Stimulated activated naive CD8-positive, alpha-beta T cell treated with anti-CD3 and anti-CD28 coated beads, Interleukin-15, amount 100 ng/mL, for 72 hours (primary cell): ENCODE measurements at regions not wholly inside any gene's neighbourhood (a gene's known extent, or its start where the extent isn't known, plus 50 kb on each side); places are given as distances from the start of the nearest gene placed in this dataset.
"Not testable (repeated sequence)": the region's sequence is repeated elsewhere in the genome, so short reads cannot be mapped to it uniquely, and the experiment has no call there.

ENCODE experiments used
- ATAC-seq: fragments of 150-1000 bp; cut with Tn5 transposase; 2 replicates; pipeline ENCODE4 v1.10.0; 2021; ENCODE audit warnings: mild to moderate bottlenecking, moderate library complexity
- DNase-seq, 2 donors: peaks; one replicate each; pipeline ENCODE4 v3.0.0; 2021 to 2022
- H3K27ac Mint-ChIP-seq, 2 donors: one replicate each; pipeline ENCODE4 v1.8.0; 2022; ENCODE audit warnings: mild to moderate bottlenecking in 2 of 2, mixed read lengths in 2 of 2, moderate library complexity in 2 of 2
- H3K27me3 Mint-ChIP-seq: one replicate; pipeline ENCODE4 v1.8.0; 2022; ENCODE audit warnings: mixed read lengths
- H3K4me1 Mint-ChIP-seq: one replicate; pipeline ENCODE4 v1.8.0; 2022; ENCODE audit warnings: mild to moderate bottlenecking, mixed read lengths
- H3K4me3 Mint-ChIP-seq, 2 donors: one replicate each; pipeline ENCODE4 v1.8.0; 2022; ENCODE audit warnings: mild to moderate bottlenecking in 2 of 2, mixed read lengths in 2 of 2, moderate library complexity in 1 of 2
- H3K9me3 Mint-ChIP-seq, 2 donors: one replicate each; pipeline ENCODE4 v1.8.0; 2022; ENCODE audit warnings: mixed read lengths in 2 of 2

GRCh38 chr5:18736736-18737135 is 1102.5 kb downstream of the TAF11L14 start:
- not testable (repeated sequence) for ATAC-seq, H3K4me3 Mint-ChIP-seq, DNase-seq, H3K27me3 Mint-ChIP-seq, H3K27ac Mint-ChIP-seq
- Mint-ChIP-seq H3K4me1 (peaks cover 23% of the 10 kb centered on the region), H3K9me3 (peaks cover 0 to 10% of the 10 kb centered on the region in 2 donors)

DNA sequence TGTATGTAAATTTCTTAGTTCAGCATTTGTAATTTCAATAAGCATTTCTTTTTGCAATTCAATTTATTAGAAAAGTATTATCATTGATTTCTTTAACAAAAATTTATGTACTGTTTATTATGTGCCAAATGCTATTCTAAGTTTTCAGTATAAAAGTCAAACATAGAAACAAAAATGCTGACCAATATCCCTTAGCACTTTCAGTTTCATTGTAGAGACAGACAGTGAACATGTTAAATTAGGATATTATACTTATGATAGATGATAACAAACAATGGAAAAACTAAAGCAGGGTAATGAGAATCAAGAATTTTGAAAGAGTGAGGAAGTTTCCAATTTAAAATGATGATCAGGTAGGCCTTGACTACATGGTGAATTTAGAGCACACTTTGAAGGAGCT is 1106.0 kb downstream of the TAF11L14 start:
- Mint-ChIP-seq H3K4me3 (peak overlapping the region; percentile 14 to 49), H3K9me3 (no peaks in the 10 kb centered on the region), H3K27ac (no peak overlapping the region), H3K4me1 (peaks cover 42% of the 10 kb centered on the region), H3K27me3 (no peaks in the 10 kb centered on the region)
- no peak for DNase-seq
- no peak for ATAC-seq

GRCh38 chr5:18742830-18743229 is 1108.6 kb downstream of the TAF11L14 start:
- Mint-ChIP-seq H3K4me1 (peaks cover 52% of the 10 kb centered on the region), H3K27ac (no peak overlapping the region), H3K4me3 (no peak overlapping the region), H3K9me3 (peaks cover 0 to 9% of the 10 kb centered on the region in 2 donors), H3K27me3 (no peaks in the 10 kb centered on the region)
- DNase-seq (no peak), ATAC-seq (no peak)

- H3K4me1 Mint-ChIP-seq = peaks cover 58% of the 10 kb centered on the region
- H3K27me3 Mint-ChIP-seq = no peaks in the 10 kb centered on the region
- H3K9me3 Mint-ChIP-seq = peaks cover 0 to 10% of the 10 kb centered on the region in 2 donors
- H3K4me3 Mint-ChIP-seq = peak overlapping the region; percentile 87 to 90
- ATAC-seq (peak; percentile 59), DNase-seq (peak in 1 of 2 donors; percentile 23)
- peak overlapping the region; percentile 76 to 96 for H3K27ac Mint-ChIP-seq
These were observed 1110.2 kb downstream of the TAF11L14 start for GRCh38 chr5:18744441-18744840.

DNA sequence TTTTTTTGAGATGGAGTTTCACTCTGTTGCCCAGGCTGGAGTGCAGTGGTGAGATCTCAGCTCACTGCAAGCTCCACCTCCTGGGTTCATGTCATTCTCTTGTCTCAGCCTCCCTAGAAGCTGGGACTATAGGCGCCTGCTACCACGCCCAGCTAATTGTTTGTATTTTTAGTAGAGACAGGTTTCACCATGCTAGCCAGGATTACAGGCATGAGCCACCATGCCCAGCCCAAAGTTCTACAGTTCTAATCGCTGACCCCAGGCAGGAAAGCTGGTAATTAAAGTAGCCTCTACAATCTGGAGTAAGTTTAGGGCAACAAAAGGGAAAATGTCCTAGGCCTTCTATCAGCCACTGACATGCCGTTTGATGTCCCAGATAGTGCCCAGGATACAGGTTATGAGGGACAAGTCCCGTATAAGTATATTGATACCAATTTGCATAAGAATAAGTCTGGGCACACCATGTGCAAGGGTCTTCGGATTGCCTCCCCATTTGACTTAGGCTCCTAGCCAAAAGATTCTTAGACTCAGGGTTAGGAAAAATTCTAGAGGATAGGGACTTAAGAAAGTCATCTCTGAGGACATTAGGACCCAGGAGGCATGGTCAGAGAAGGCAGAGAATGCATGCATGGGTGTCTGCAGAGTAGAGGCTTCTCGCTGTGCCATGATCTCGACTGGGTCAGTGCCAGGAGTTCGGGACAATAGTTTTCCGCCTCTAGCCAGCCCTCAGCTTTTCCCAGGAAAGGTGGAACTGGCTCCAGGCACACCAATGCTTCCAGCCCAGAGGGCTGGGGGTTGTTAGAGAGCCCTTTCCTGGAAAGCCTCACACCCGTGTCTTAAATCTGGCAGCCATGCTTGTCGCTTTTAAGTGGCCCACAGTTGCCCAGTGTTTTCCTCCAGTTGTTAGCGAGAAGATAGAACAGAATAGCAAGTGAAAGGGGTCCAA is 1111.1 kb downstream of the TAF11L14 start:
- peaks cover 0 to 15% of the 10 kb centered on the region in 2 donors for H3K9me3 Mint-ChIP-seq
- H3K4me3 Mint-ChIP-seq = peak overlapping the region; percentile 87 to 90
- no peaks in the 10 kb centered on the region for H3K27me3 Mint-ChIP-seq
- H3K4me1 Mint-ChIP-seq = peaks cover 64% of the 10 kb centered on the region
- peak in 1 of 2 donors; percentile 27 for DNase-seq
- H3K27ac Mint-ChIP-seq = peak overlapping the region; percentile 96 to 97
- ATAC-seq = peak; percentile 43

DNA sequence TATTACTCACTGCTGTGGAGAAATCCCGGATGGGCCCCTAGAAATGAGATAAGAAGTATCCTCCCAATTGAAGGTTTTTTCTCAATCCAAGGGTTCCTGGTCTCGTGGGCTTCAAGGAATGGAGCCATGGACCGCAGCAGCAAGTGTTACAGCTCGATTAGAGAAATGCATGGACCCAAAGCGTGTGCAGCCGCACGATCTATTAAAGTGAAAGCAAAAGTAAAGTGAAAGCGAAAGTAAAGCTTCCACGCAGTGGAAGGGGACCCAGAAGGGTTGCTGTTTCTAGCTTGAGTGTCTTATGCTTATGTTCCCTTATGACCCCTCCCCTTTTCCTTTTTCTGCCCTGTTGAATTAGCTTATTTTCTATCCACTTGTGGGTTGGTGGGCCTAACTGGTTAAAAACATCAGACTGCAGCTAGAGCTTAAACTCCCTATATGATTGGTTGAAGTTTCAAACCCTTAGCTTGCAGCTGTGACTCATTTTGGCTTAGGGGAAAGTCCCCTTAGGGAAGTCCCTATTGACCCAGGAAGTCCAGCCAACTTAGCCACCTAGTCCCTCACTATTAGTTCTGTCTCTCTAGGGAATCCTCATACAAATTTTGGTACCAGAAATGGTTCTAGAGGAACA is 1111.8 kb downstream of the TAF11L14 start:
- peak overlapping the region; percentile 87 to 90 for H3K4me3 Mint-ChIP-seq
- H3K27me3 Mint-ChIP-seq = no peaks in the 10 kb centered on the region
- peaks cover 0 to 17% of the 10 kb centered on the region in 2 donors for H3K9me3 Mint-ChIP-seq
- peak overlapping the region; percentile 96 to 97 for H3K27ac Mint-ChIP-seq
- ATAC-seq (peak; percentile 79), DNase-seq (peak; percentile 40 to 50)
- peaks cover 60% of the 10 kb centered on the region for H3K4me1 Mint-ChIP-seq

DNA sequence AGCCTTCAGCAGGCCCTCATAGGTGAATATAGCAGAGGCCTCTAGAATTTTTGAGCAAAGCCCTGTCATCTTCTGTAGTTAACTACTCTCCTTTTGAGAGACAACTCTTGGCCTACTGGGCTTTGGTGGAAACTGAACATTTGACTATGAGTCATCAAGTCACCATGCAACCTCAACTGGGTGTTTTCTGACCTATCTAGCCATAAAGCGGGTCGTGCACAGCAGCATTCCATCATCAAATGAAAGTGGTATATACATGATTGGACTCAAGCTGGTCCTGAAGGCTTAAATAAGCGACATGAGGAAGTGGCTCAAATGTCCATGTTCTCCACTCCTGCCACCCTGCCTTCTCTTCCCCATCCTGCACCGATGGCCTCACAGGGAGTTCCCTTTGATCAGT is 1115.5 kb downstream of the TAF11L14 start:
- Mint-ChIP-seq H3K4me1 (peaks cover 43% of the 10 kb centered on the region), H3K27ac (no peak overlapping the region), H3K9me3 (peaks cover 0 to 17% of the 10 kb centered on the region in 2 donors), H3K27me3 (peaks cover 6% of the 10 kb centered on the region), H3K4me3 (no peak overlapping the region)
- ATAC-seq (peak; percentile 74), DNase-seq (peak in 1 of 2 donors; percentile 59)

- Mint-ChIP-seq H3K27ac (peak overlapping the region in 1 of 2 donors; percentile 6), H3K4me1 (peaks cover 27% of the 10 kb centered on the region), H3K27me3 (peaks cover 6% of the 10 kb centered on the region), H3K9me3 (peaks cover 0 to 13% of the 10 kb centered on the region in 2 donors), H3K4me3 (no peak overlapping the region)
- no peak for DNase-seq
- ATAC-seq = no peak
These were observed 1118.1 kb downstream of the TAF11L14 start for GRCh38 chr5:18752317-18752716.

DNA sequence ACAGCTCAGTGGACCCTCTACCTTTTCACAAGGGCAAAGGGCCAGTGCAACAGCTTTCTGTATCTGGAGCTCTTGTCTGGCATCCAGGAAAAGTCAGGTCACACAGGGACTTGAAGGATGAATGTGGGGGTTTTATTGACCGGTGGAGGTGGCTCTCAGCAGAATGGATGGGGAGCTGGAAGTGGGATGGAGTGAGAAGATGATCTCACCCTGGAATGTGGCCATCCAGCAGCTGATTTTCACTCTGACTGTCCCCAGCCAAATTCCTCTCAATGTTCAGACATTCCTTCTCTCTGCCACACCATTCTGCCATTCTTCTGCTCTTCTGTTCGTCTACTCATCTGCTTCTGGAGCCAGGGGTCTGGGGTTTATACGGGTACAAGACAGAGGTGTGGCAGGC is 1119.9 kb downstream of the TAF11L14 start:
- H3K27me3 Mint-ChIP-seq = peaks cover 6% of the 10 kb centered on the region
- peaks cover 0 to 7% of the 10 kb centered on the region in 2 donors for H3K9me3 Mint-ChIP-seq
- DNase-seq (no peak), ATAC-seq (no peak)
- H3K4me1 Mint-ChIP-seq = peaks cover 19% of the 10 kb centered on the region
- no peak overlapping the region for H3K27ac Mint-ChIP-seq
- H3K4me3 Mint-ChIP-seq = no peak overlapping the region

- Mint-ChIP-seq H3K4me3 (no peak overlapping the region), H3K9me3 (no peaks in the 10 kb centered on the region), H3K27ac (no peak overlapping the region), H3K27me3 (no peaks in the 10 kb centered on the region), H3K4me1 (peaks cover 10% of the 10 kb centered on the region)
- DNase-seq = no peak
- peak; percentile 85 for ATAC-seq
These were observed 1127.5 kb downstream of the TAF11L14 start for GRCh38 chr5:18761801-18762200.

DNA sequence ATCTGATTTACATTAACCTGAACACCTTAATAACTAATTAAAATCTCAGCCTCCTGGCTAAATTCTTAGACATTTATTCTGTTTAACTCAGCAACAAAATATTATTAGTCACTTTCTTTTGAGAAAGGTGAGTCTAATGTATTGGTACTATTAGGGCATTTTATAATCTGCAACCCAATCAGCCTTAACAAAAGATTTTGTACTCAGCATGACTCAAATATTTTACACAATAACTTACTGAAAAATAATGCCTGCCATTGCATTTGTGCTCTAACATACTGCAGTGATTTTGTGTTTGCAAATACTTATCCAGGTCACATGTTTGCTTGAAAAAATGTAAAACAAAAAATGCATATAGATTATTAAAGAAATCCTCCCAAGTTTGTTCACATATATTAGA is 1129.9 kb downstream of the TAF11L14 start:
- DNase-seq = no peak
- Mint-ChIP-seq H3K27me3 (no peaks in the 10 kb centered on the region), H3K4me1 (peaks cover 10% of the 10 kb centered on the region), H3K4me3 (no peak overlapping the region), H3K27ac (no peak overlapping the region), H3K9me3 (no peaks in the 10 kb centered on the region)
- no peak for ATAC-seq

GRCh38 chr5:18765304-18765703 is 1131.0 kb downstream of the TAF11L14 start:
- H3K27ac Mint-ChIP-seq = no peak overlapping the region
- no peak overlapping the region for H3K4me3 Mint-ChIP-seq
- H3K4me1 Mint-ChIP-seq = peaks cover 10% of the 10 kb centered on the region
- ATAC-seq (no peak), DNase-seq (no peak)
- H3K27me3 Mint-ChIP-seq = no peaks in the 10 kb centered on the region
- no peaks in the 10 kb centered on the region for H3K9me3 Mint-ChIP-seq

DNA sequence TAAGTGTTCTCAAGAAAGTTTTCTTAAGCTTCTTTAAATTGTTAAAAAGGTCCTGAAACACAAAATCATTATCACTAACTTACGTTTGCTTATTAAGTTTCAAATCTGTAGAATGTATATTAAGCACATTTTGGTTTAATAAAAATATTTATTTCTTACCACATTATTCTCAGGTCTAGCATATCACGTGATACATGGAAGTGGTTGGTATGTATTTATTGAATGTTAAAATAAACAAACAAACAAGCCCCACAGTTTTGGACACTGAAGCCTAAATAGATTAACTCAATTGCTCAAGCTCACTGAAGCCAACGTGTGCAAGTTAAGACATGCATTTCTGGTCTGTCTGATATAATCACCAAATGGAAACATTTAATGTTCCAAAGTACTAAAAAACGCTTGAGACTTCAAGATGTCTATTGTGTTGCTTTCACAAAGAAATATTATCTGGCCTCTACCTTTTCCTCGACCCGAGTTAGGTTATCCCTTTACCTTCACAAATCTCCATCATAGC is 1136.9 kb downstream of the TAF11L14 start:
- DNase-seq = no peak
- Mint-ChIP-seq H3K9me3 (no peaks in the 10 kb centered on the region), H3K4me3 (no peak overlapping the region), H3K4me1 (no peaks in the 10 kb centered on the region), H3K27ac (no peak overlapping the region), H3K27me3 (no peaks in the 10 kb centered on the region)
- no peak for ATAC-seq

GRCh38 chr5:18772475-18772874 is 1138.2 kb downstream of the TAF11L14 start:
- Mint-ChIP-seq H3K27me3 (no peaks in the 10 kb centered on the region), H3K27ac (no peak overlapping the region), H3K4me1 (no peaks in the 10 kb centered on the region), H3K4me3 (no peak overlapping the region), H3K9me3 (no peaks in the 10 kb centered on the region)
- DNase-seq = no peak
- ATAC-seq = no peak

DNA sequence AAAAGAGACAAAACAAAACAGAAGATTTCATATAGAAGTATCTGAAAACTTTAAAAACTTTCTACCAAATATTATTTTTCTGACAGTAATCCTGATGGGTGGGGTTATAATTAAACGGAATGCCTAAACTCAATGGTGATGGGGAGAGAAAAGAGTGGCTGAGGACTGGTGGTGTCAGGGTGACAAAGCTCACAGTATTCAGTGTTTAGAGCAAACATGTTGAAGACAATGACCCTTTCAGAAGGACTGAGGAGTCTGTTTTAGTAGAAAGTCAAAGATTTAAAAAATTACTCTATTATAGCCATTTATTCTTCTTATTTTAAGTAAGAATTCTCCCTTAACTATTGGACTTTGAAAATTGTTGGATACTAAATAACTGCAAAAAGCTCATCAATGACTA is 1144.0 kb downstream of the TAF11L14 start:
- H3K9me3 Mint-ChIP-seq = no peaks in the 10 kb centered on the region
- H3K4me1 Mint-ChIP-seq = no peaks in the 10 kb centered on the region
- ATAC-seq = no peak
- no peak overlapping the region for H3K27ac Mint-ChIP-seq
- H3K4me3 Mint-ChIP-seq = no peak overlapping the region
- H3K27me3 Mint-ChIP-seq = no peaks in the 10 kb centered on the region
- DNase-seq = no peak
